ENCODE measurements at regions not wholly inside any gene's neighbourhood (a gene's known extent, or its start where the extent isn't known, plus 50 kb on each side); places are given as distances from the start of the nearest gene placed in this dataset.

DNA sequence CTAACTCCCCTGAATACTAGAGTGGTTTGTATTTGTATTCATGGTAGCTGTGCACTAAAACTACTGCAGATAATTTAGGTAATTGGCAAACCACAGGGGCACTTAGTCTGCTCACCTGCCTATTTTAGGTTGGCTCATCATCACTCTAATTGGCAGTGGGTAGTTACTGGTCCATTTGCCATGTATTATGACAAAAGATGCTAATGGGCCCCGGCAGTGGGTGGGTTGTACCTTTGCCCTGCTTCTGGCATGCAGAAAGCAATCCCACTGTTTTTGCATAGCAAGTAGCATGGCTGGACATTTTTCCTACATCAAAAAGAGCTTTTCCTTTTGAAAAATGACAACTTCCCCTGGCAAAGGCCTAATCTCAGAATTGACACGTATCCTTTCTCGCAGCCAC lies 741.4 kb upstream of the MAP3K7 start:
- Histone ChIP-seq H3K4me2 (ENCODE audit: low read length) (no peak overlapping the region), H3K9me2 (replicated peaks; ENCODE audit: low read length) (no peaks in the 10 kb centered on the region), H3K79me2 (ENCODE audit: low read length) (no peaks in the 10 kb centered on the region), H3K9ac (ENCODE audit: low read length) (no peak overlapping the region), H3K27ac (ENCODE audit: low read length) (no peak overlapping the region), H3K4me3 (ENCODE audit: low read length) (no peak overlapping the region), H2AFZ (ENCODE audit: low read length) (no peak overlapping the region), H4K20me1 (ENCODE audit: low read length) (no peaks in the 10 kb centered on the region), H3K27me3 (ENCODE audit: low read length) (no peaks in the 10 kb centered on the region), H3K4me1 (ENCODE audit: insufficient read depth, low read length) (no peaks in the 10 kb centered on the region), H3K36me3 (ENCODE audit: low read depth, low read length) (no peaks in the 10 kb centered on the region), H3K9me3 (ENCODE audit: low read length) (no peaks in the 10 kb centered on the region), H3F3A (ENCODE audit: low read length, unreplicated experiment) (no peaks in the 10 kb centered on the region)
- BruUV-seq (replicated peaks), result no TSS peak
- no peak for ATAC-seq
- POLR2A ChIA-PET (ENCODE audit: unreplicated experiment), result no interaction called here
- intact Hi-C loops (cut with micrococcal nuclease), result no loop called here
- DNase-seq, result no peak
- CTCF ChIA-PET, result no interaction called here
- TF ChIP-seq, protein P1, sequence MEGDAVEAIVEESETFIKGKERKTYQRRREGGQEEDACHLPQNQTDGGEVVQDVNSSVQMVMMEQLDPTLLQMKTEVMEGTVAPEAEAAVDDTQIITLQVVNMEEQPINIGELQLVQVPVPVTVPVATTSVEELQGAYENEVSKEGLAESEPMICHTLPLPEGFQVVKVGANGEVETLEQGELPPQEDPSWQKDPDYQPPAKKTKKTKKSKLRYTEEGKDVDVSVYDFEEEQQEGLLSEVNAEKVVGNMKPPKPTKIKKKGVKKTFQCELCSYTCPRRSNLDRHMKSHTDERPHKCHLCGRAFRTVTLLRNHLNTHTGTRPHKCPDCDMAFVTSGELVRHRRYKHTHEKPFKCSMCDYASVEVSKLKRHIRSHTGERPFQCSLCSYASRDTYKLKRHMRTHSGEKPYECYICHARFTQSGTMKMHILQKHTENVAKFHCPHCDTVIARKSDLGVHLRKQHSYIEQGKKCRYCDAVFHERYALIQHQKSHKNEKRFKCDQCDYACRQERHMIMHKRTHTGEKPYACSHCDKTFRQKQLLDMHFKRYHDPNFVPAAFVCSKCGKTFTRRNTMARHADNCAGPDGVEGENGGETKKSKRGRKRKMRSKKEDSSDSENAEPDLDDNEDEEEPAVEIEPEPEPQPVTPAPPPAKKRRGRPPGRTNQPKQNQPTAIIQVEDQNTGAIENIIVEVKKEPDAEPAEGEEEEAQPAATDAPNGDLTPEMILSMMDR (conservative IDR thresholded peaks at IDR 0.05; ENCODE audit: low read depth, low read length), result no peak
- no peak for TF ChIP-seq EZH2phosphoT487 (IDR thresholded peaks at IDR 0.05; ENCODE audit: borderline replicate concordance, low read length)
- TF ChIP-seq EZH2 (IDR thresholded peaks at IDR 0.05; ENCODE audit: low read length, unreplicated experiment), result no peak

DNA sequence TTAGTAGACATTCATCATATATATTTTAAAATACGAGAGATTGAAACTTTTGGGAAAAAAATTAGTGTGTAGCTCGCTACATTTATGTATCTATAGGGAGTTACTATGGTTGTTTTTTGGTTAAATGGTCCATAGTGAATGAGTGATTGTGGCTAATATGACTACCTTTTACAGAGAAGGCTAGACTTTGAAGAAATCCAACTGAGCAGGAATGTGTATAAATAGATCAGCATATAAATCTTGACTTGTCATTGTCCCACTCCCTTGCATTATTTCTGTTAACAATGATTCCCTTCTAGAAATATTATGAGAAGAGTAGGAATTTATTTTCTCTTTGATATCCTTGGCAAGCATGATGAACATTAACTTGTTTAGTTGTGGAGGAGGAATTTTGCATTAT lies 737.8 kb upstream of the MAP3K7 start:
- no peaks in the 10 kb centered on the region for H3K79me2 ChIP-seq (ENCODE audit: low read length)
- H3K4me1 ChIP-seq (ENCODE audit: insufficient read depth, low read length), result no peaks in the 10 kb centered on the region
- intact Hi-C loops (cut with micrococcal nuclease), result no loop called here
- H3K4me2 ChIP-seq (ENCODE audit: low read length), result no peak overlapping the region
- no peaks in the 10 kb centered on the region for H3K9me2 ChIP-seq (replicated peaks; ENCODE audit: low read length)
- no peaks in the 10 kb centered on the region for H4K20me1 ChIP-seq (ENCODE audit: low read length)
- ChIA-PET CTCF (no interaction called here), POLR2A (ENCODE audit: unreplicated experiment) (no interaction called here)
- H3K9ac ChIP-seq (ENCODE audit: low read length), result no peak overlapping the region
- no peak overlapping the region for H2AFZ ChIP-seq (ENCODE audit: low read length)
- TF ChIP-seq EZH2 (IDR thresholded peaks at IDR 0.05; ENCODE audit: low read length, unreplicated experiment) (no peak), EZH2phosphoT487 (IDR thresholded peaks at IDR 0.05; ENCODE audit: borderline replicate concordance, low read length) (no peak)
- H3K4me3 ChIP-seq (ENCODE audit: low read length), result no peak overlapping the region
- H3F3A ChIP-seq (ENCODE audit: low read length, unreplicated experiment), result no peaks in the 10 kb centered on the region
- ATAC-seq, result no peak
- no peaks in the 10 kb centered on the region for H3K9me3 ChIP-seq (ENCODE audit: low read length)
- no peak overlapping the region for H3K27ac ChIP-seq (ENCODE audit: low read length)
- DNase-seq, result no peak
- BruUV-seq (replicated peaks), result no TSS peak
- no peaks in the 10 kb centered on the region for H3K27me3 ChIP-seq (ENCODE audit: low read length)
- H3K36me3 ChIP-seq (ENCODE audit: low read depth, low read length), result no peaks in the 10 kb centered on the region

DNA sequence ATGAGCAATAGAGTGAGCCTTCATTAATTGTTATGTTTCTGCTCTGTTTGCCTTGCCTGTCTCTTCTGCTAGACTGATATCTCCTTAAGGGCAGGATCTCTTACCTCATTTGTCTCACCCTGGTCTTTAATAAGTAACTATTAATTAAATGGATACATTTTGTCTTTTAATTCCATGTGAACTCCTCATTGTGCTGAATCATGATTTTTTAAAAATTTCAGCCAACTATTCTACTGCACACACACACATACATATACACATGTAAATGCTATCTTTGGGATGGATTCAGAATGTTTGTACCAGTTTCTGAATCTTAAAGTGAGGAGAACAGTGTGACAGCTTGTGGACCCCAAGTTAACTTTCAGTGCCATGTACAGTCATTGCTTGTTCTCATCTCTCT lies 731.1 kb upstream of the MAP3K7 start:
- Histone ChIP-seq H3K27me3 (ENCODE audit: low read length) (no peaks in the 10 kb centered on the region), H3K9me2 (replicated peaks; ENCODE audit: low read length) (no peaks in the 10 kb centered on the region), H3K4me2 (ENCODE audit: low read length) (no peak overlapping the region), H3K79me2 (ENCODE audit: low read length) (no peaks in the 10 kb centered on the region), H4K20me1 (ENCODE audit: low read length) (no peaks in the 10 kb centered on the region), H3K9ac (ENCODE audit: low read length) (no peak overlapping the region), H3K27ac (ENCODE audit: low read length) (no peak overlapping the region), H2AFZ (ENCODE audit: low read length) (no peak overlapping the region), H3K4me3 (ENCODE audit: low read length) (no peak overlapping the region), H3K9me3 (ENCODE audit: low read length) (no peaks in the 10 kb centered on the region), H3K4me1 (ENCODE audit: insufficient read depth, low read length) (no peaks in the 10 kb centered on the region), H3F3A (ENCODE audit: low read length, unreplicated experiment) (no peaks in the 10 kb centered on the region), H3K36me3 (ENCODE audit: low read depth, low read length) (no peaks in the 10 kb centered on the region)
- TF ChIP-seq, protein P1 (conservative IDR thresholded peaks at IDR 0.05; ENCODE audit: low read depth, low read length), result no peak
- ATAC-seq (no peak), DNase-seq (no peak)
- CTCF ChIA-PET, result no interaction called here
- intact Hi-C loops (cut with micrococcal nuclease), result no loop called here
- POLR2A ChIA-PET (ENCODE audit: unreplicated experiment), result no interaction called here
- no TSS peak for BruUV-seq (replicated peaks)

All from PC-3 (cell line).